ENCODE measurements at regions not wholly inside any gene's neighbourhood (a gene's known extent, or its start where the extent isn't known, plus 50 kb on each side); places are given as distances from the start of the nearest gene placed in this dataset.

- TF ChIP-seq MAX (IDR thresholded peaks at IDR 0.05; ENCODE audit: low read depth): no peak
- TF ChIP-seq SMC3 (IDR thresholded peaks at IDR 0.05; ENCODE audit: low read depth, low read length): no peak
These were observed 190.8 kb upstream of the NUDT6 start (continued) for GRCh38 chr4:123113155-123113554.

GRCh38 chr4:123114084-123114914 lies 191.9 kb upstream of the NUDT6 start:
- no peaks in the 10 kb centered on the region for H3K79me2 ChIP-seq (ENCODE audit: insufficient read depth)
- WGBS (ENCODE audit: low lambda C conversion rate): 97% methylated on average over 5 of the region's 9 CpGs
- H3K27me3 ChIP-seq (ENCODE audit: insufficient read depth): no peaks in the 10 kb centered on the region
- peaks cover 5% of the 10 kb centered on the region for H3F3A ChIP-seq (replicated peaks; ENCODE audit: insufficient read depth)
- CTCF ChIA-PET: interaction anchor here (1.2 to 2.2 kb wide), 2 partner anchors 11 to 14 kb away, joined by 3 to 10 read pairs; no protein-coding TSS in a partner anchor
- no peaks in the 10 kb centered on the region for H3K9me2 ChIP-seq
- H3K9me3 ChIP-seq: no peaks in the 10 kb centered on the region
- DNase-seq: no peak
- no peak overlapping the region for H3K9ac ChIP-seq
- H4K20me1 ChIP-seq (ENCODE audit: insufficient read depth): no peaks in the 10 kb centered on the region
- H2AFZ ChIP-seq (ENCODE audit: low read depth): no peak overlapping the region
- no peak overlapping the region for H3K27ac ChIP-seq (ENCODE audit: low read depth in 2 of 2, low read length in 1 of 2)
- no peak overlapping the region for H3K4me2 ChIP-seq
- POLR2A ChIA-PET: no interaction called here
- peaks cover 0 to 2% of the 10 kb centered on the region in 2 experiments; a peak in 2 of 4 replicates for H3K4me1 ChIP-seq (ENCODE audit: control insufficient read depth in 1 of 2, insufficient read depth in 2 of 2, low read depth in 1 of 2, low read length in 1 of 2)
- H3K36me3 ChIP-seq (replicated peaks in 1 of 2; ENCODE audit: control insufficient read depth in 1 of 2, insufficient read depth in 2 of 2, low read length in 1 of 2): peaks cover 4 to 5% of the 10 kb centered on the region in 2 experiments
- TF ChIP-seq FOXJ3 (CRISPR knock-in tag; IDR thresholded peaks at IDR 0.05): no peak
- no peak overlapping the region for H3K4me3 ChIP-seq (ENCODE audit: low read depth in 2 of 2, low read length in 1 of 2)

GRCh38 chr4:123114915-123115756 lies 192.7 kb upstream of the NUDT6 start:
- Histone ChIP-seq H3K27me3 (ENCODE audit: insufficient read depth) (no peaks in the 10 kb centered on the region), H3K9me2 (no peaks in the 10 kb centered on the region), H3K4me1 (ENCODE audit: control insufficient read depth in 1 of 2, insufficient read depth in 2 of 2, low read depth in 1 of 2, low read length in 1 of 2) (peaks cover 0 to 2% of the 10 kb centered on the region in 2 experiments; a peak in 2 of 4 replicates), H4K20me1 (ENCODE audit: insufficient read depth) (no peaks in the 10 kb centered on the region), H3K9ac (no peak overlapping the region), H2AFZ (ENCODE audit: low read depth) (no peak overlapping the region), H3K27ac (ENCODE audit: low read depth in 2 of 2, low read length in 1 of 2) (no peak overlapping the region), H3K36me3 (replicated peaks in 1 of 2; ENCODE audit: control insufficient read depth in 1 of 2, insufficient read depth in 2 of 2, low read length in 1 of 2) (peaks cover 4 to 5% of the 10 kb centered on the region in 2 experiments), H3K79me2 (ENCODE audit: insufficient read depth) (no peaks in the 10 kb centered on the region), H3K4me3 (ENCODE audit: low read depth in 2 of 2, low read length in 1 of 2) (no peak overlapping the region), H3F3A (replicated peaks; ENCODE audit: insufficient read depth) (peaks cover 5% of the 10 kb centered on the region), H3K4me2 (no peak overlapping the region), H3K9me3 (no peaks in the 10 kb centered on the region)
- POLR2A ChIA-PET: no interaction called here
- CTCF ChIA-PET: interaction anchor here (1.2 to 2.2 kb wide), 3 partner anchors 12 to 13 kb away, joined by 3 to 10 read pairs (median 7); no protein-coding TSS in a partner anchor
- peak; percentile 23 for DNase-seq
- no peak for TF ChIP-seq CHD2 (IDR thresholded peaks at IDR 0.05; ENCODE audit: low read length, partially characterized antibody)
- TF ChIP-seq USF2 (IDR thresholded peaks at IDR 0.05; ENCODE audit: borderline replicate concordance, low read depth, low read length): no peak
- no peak for TF ChIP-seq CTCF (IDR thresholded peaks at IDR 0.05)
- TF ChIP-seq JUND (IDR thresholded peaks at IDR 0.05): no peak
- TF ChIP-seq GABPA (IDR thresholded peaks at IDR 0.05; ENCODE audit: low read depth): no peak
- TF ChIP-seq POLR2AphosphoS5 (IDR thresholded peaks at IDR 0.05; ENCODE audit: low read depth, low read length): no peak
- TF ChIP-seq GATA2 (CRISPR knock-in tag; IDR thresholded peaks at IDR 0.05): no peak
- TF ChIP-seq MAX (IDR thresholded peaks at IDR 0.05; ENCODE audit: low read depth): no peak
- no peak for TF ChIP-seq ZBTB33 (IDR thresholded peaks at IDR 0.05; ENCODE audit: borderline replicate concordance, low read depth)
- TF ChIP-seq NRF1 (IDR thresholded peaks at IDR 0.05; ENCODE audit: low read depth, low read length): no peak
- no peak for TF ChIP-seq RFX5 (IDR thresholded peaks at IDR 0.05; ENCODE audit: low read length)
- TF ChIP-seq RCOR1 (IDR thresholded peaks at IDR 0.05; ENCODE audit: low read length): no peak
- WGBS (ENCODE audit: low lambda C conversion rate): 100% methylated on average over 9 of the region's 39 CpGs

Measured in SK-N-SH (cell line).